ENCODE measurements at regions not wholly inside any gene's neighbourhood (a gene's known extent, or its start where the extent isn't known, plus 50 kb on each side); places are given as distances from the start of the nearest gene placed in this dataset.

- FAIRE-seq: no peak
Measured at GRCh38 chr5:125710745-125711144, 712.5 kb upstream of the GRAMD2B start.

GRCh38 chr5:125712397-125712796, 710.8 kb upstream of the GRAMD2B start:
- no peak for DNase-seq (ENCODE audit: low spot score)
- FAIRE-seq: no peak

More at GRCh38 chr5:125710745-125711144, 712.5 kb upstream of the GRAMD2B start:
- no peak for DNase-seq (ENCODE audit: low spot score)

- FAIRE-seq (no peak), DNase-seq (ENCODE audit: low spot score) (no peak)
Measured at GRCh38 chr5:125713109-125713805, 710.0 kb upstream of the GRAMD2B start.

- no peak for FAIRE-seq
- no peak for DNase-seq (ENCODE audit: low spot score)
Measured at GRCh38 chr5:125715216-125715615, 708.0 kb upstream of the GRAMD2B start.

GRCh38 chr5:125717209-125717608, 706.0 kb upstream of the GRAMD2B start:
- FAIRE-seq: peak; percentile 96
- peak; percentile 90 for DNase-seq (ENCODE audit: low spot score)

- no peak for FAIRE-seq
- no peak for DNase-seq (ENCODE audit: low spot score)
Measured at GRCh38 chr5:125719681-125720347, 703.4 kb upstream of the GRAMD2B start.

- no peak for DNase-seq (ENCODE audit: low spot score)
- FAIRE-seq: no peak
Measured at GRCh38 chr5:125720348-125720685, 702.9 kb upstream of the GRAMD2B start.

GRCh38 chr5:125720721-125721120, 702.5 kb upstream of the GRAMD2B start:
- FAIRE-seq (no peak), DNase-seq (ENCODE audit: low spot score) (no peak)

GRCh38 chr5:125722550-125722949, 700.7 kb upstream of the GRAMD2B start:
- FAIRE-seq: no peak
- no peak for DNase-seq (ENCODE audit: low spot score)

- no peak for DNase-seq (ENCODE audit: low spot score)
- FAIRE-seq: no peak
Measured at GRCh38 chr5:125725691-125726090, 697.5 kb upstream of the GRAMD2B start.

- FAIRE-seq: no peak
- DNase-seq (ENCODE audit: low spot score): no peak
Measured at GRCh38 chr5:125743939-125744338, 679.3 kb upstream of the GRAMD2B start.

GRCh38 chr5:125746917-125747316, 676.3 kb upstream of the GRAMD2B start:
- DNase-seq (ENCODE audit: low spot score) (no peak), FAIRE-seq (no peak)

- no peak for DNase-seq (ENCODE audit: low spot score)
- peak; percentile 17 for FAIRE-seq
Measured at GRCh38 chr5:125750147-125750860, 672.9 kb upstream of the GRAMD2B start.

- no peak for FAIRE-seq
- DNase-seq (ENCODE audit: low spot score): no peak
Measured at GRCh38 chr5:125750861-125751186, 672.4 kb upstream of the GRAMD2B start.

- no peak for FAIRE-seq
- no peak for DNase-seq (ENCODE audit: low spot score)
Measured at GRCh38 chr5:125756456-125756855, 666.8 kb upstream of the GRAMD2B start.

- DNase-seq (ENCODE audit: low spot score): no peak
- FAIRE-seq: no peak
Measured at GRCh38 chr5:125766706-125767105, 656.5 kb upstream of the GRAMD2B start.

GRCh38 chr5:125775896-125776295, 647.3 kb upstream of the GRAMD2B start:
- FAIRE-seq: no peak
- DNase-seq (ENCODE audit: low spot score): no peak

GRCh38 chr5:125776656-125777139, 646.5 kb upstream of the GRAMD2B start:
- DNase-seq (ENCODE audit: low spot score) (no peak), FAIRE-seq (no peak)

GRCh38 chr5:125778791-125779190, 644.4 kb upstream of the GRAMD2B start:
- no peak for DNase-seq (ENCODE audit: low spot score)
- FAIRE-seq: no peak

GRCh38 chr5:125785407-125785806, 637.8 kb upstream of the GRAMD2B start:
- FAIRE-seq (no peak), DNase-seq (ENCODE audit: low spot score) (no peak)

GRCh38 chr5:125786021-125786420, 637.2 kb upstream of the GRAMD2B start:
- DNase-seq (ENCODE audit: low spot score) (no peak), FAIRE-seq (no peak)

GRCh38 chr5:125793470-125793869, 629.7 kb upstream of the GRAMD2B start:
- no peak for DNase-seq (ENCODE audit: low spot score)
- FAIRE-seq: no peak

- FAIRE-seq (no peak), DNase-seq (ENCODE audit: low spot score) (no peak)
Measured at GRCh38 chr5:125794922-125795321, 628.3 kb upstream of the GRAMD2B start.

Data from RCC 7860 (cell line).